IPS DF 19.7 (cell line): ENCODE measurements at regions not wholly inside any gene's neighbourhood (a gene's known extent, or its start where the extent isn't known, plus 50 kb on each side); places are given as distances from the start of the nearest gene placed in this dataset.

Experiments
- DNase-seq: peaks from one replicate; pipeline ENCODE4 v3.0.0-alpha.2; 2013; ENCODE audit warnings: low read depth, low spot score

- no peak for DNase-seq
These were observed 275.6 kb downstream of the TENT5A start for GRCh38 chr6:81476881-81477280.

- no peak for DNase-seq
These were observed 276.8 kb downstream of the TENT5A start for GRCh38 chr6:81475646-81476045.

GRCh38 chr6:81465859-81466258, 286.6 kb downstream of the TENT5A start:
- DNase-seq, result no peak

- no peak for DNase-seq
These were observed 296.1 kb downstream of the TENT5A start for GRCh38 chr6:81456416-81456815.

- DNase-seq, result no peak
These were observed 296.8 kb downstream of the TENT5A start for GRCh38 chr6:81455641-81456040.

- no peak for DNase-seq
These were observed 300.7 kb downstream of the TENT5A start for GRCh38 chr6:81451787-81452186.

- no peak for DNase-seq
These were observed 302.3 kb downstream of the TENT5A start for GRCh38 chr6:81450180-81450579.

- no peak for DNase-seq
These were observed 306.0 kb downstream of the TENT5A start for GRCh38 chr6:81446509-81446908.

GRCh38 chr6:81439417-81439816, 313.1 kb downstream of the TENT5A start:
- DNase-seq, result no peak

- DNase-seq, result no peak
These were observed 315.5 kb downstream of the TENT5A start for GRCh38 chr6:81436990-81437389.

GRCh38 chr6:81413306-81413705, 339.2 kb downstream of the TENT5A start:
- no peak for DNase-seq

- DNase-seq, result no peak
These were observed 350.4 kb downstream of the TENT5A start for GRCh38 chr6:81401970-81402690.

GRCh38 chr6:81396916-81397315, 355.6 kb downstream of the TENT5A start:
- no peak for DNase-seq

GRCh38 chr6:81387163-81387562, 365.3 kb downstream of the TENT5A start:
- DNase-seq, result no peak

- DNase-seq, result no peak
These were observed 367.6 kb downstream of the TENT5A start for GRCh38 chr6:81384921-81385320.

- no peak for DNase-seq
These were observed 369.0 kb downstream of the TENT5A start for GRCh38 chr6:81383472-81383871.

- DNase-seq, result no peak
These were observed 369.6 kb downstream of the TENT5A start for GRCh38 chr6:81382852-81383251.

GRCh38 chr6:81381382-81381916, 371.0 kb downstream of the TENT5A start:
- DNase-seq, result no peak

GRCh38 chr6:81380718-81381338, 371.7 kb downstream of the TENT5A start:
- no peak for DNase-seq

GRCh38 chr6:81376745-81377144, 375.7 kb downstream of the TENT5A start:
- no peak for DNase-seq

GRCh38 chr6:81373414-81373813, 379.1 kb downstream of the TENT5A start:
- DNase-seq, result no peak

- DNase-seq, result no peak
These were observed 380.6 kb downstream of the TENT5A start for GRCh38 chr6:81371930-81372329.

- DNase-seq, result no peak
These were observed 385.5 kb downstream of the TENT5A start for GRCh38 chr6:81366972-81367371.
